Peyer's patch (tissue), 4 donors: ENCODE measurements at regions not wholly inside any gene's neighbourhood (a gene's known extent, or its start where the extent isn't known, plus 50 kb on each side); places are given as distances from the start of the nearest gene placed in this dataset.
A peak's percentile ranks its signal among the peaks of the same experiment; 100 is the strongest.

Experiments
- DNase-seq, 3 donors: peaks; one replicate each; pipeline ENCODE4 v3.0.0-alpha.2; 2017 to 2019
- H3K27ac ChIP-seq, 4 donors: fragments of 200-600 bp; sonication (generic); one replicate each; pipeline ENCODE4 v1.5.1; 2016 to 2019
- H3K27me3 ChIP-seq, 2 donors: fragments of 200-600 bp; sonication (generic); one replicate each; pipeline ENCODE4 v1.5.1; 2019
- H3K36me3 ChIP-seq, 3 donors: fragments of 200-600 bp; sonication (generic); one replicate each; pipeline ENCODE4 v1.5.1; 2016 to 2019
- H3K4me1 ChIP-seq, 4 donors: fragments of 200-600 bp; sonication (generic); one replicate each; pipeline ENCODE4 v1.5.1; 2016 to 2019
- H3K4me3 ChIP-seq, 4 donors: fragments of 200-600 bp; sonication (generic); 1 replicate in 3 of 4; 2 replicates in 1 of 4; pipeline ENCODE4 v1.5.1; 2016 to 2019; ENCODE audit warnings: mild to moderate bottlenecking in 1 of 4
- H3K9me3 ChIP-seq, 4 donors: fragments of 200-600 bp; sonication (generic); one replicate each; pipeline ENCODE4 v1.5.1; 2016 to 2019; ENCODE audit warnings: mild to moderate bottlenecking in 1 of 4
- CTCF ChIP-seq, 6 experiments: fragments of 450-650 bp in 4 of 6; fragments of 200-600 bp in 2 of 6; sonication (generic) in 1 of 6; IDR thresholded peaks; one replicate each; pipeline ENCODE4 v1.5.1; 2017 to 2019; ENCODE audit warnings: antibody characterized with exemption in 6 of 6, mild to moderate bottlenecking in 3 of 6, moderate library complexity in 1 of 6
- POLR2A ChIP-seq, 2 donors: fragments of 450-650 bp; IDR thresholded peaks; one replicate each; pipeline ENCODE4 v1.5.1; 2017; ENCODE audit warnings: antibody characterized with exemption in 2 of 2, mild to moderate bottlenecking in 2 of 2, moderate library complexity in 2 of 2

- Histone ChIP-seq H3K27ac (no peak overlapping the region), H3K36me3 (no peaks in the 10 kb centered on the region), H3K9me3 (peaks cover 0 to 3% (median 0%) of the 10 kb centered on the region in 4 donors), H3K4me1 (no peaks in the 10 kb centered on the region), H3K27me3 (no peaks in the 10 kb centered on the region), H3K4me3 (peak overlapping the region in 1 of 4 donors; percentile 30)
- DNase-seq = no peak
- TF ChIP-seq POLR2A (IDR thresholded peaks at IDR 0.05) (no peak), CTCF (IDR thresholded peaks at IDR 0.05) (no peak)
Observed at GRCh38 chr21:16536643-16537434, 807.1 kb downstream of the USP25 start.

GRCh38 chr21:16537501-16537900, 807.7 kb downstream of the USP25 start:
- DNase-seq = no peak
- no peak overlapping the region for H3K4me3 ChIP-seq
- no peak overlapping the region for H3K27ac ChIP-seq
- no peaks in the 10 kb centered on the region for H3K9me3 ChIP-seq
- H3K36me3 ChIP-seq = no peaks in the 10 kb centered on the region
- TF ChIP-seq POLR2A (IDR thresholded peaks at IDR 0.05) (no peak), CTCF (IDR thresholded peaks at IDR 0.05) (no peak)
- no peaks in the 10 kb centered on the region for H3K4me1 ChIP-seq
- no peaks in the 10 kb centered on the region for H3K27me3 ChIP-seq

GRCh38 chr21:16538405-16538804, 808.6 kb downstream of the USP25 start:
- no peak overlapping the region for H3K27ac ChIP-seq

GRCh38 chr21:16538936-16539440, 809.2 kb downstream of the USP25 start:
- Histone ChIP-seq H3K27ac (no peak overlapping the region), H3K4me3 (no peak overlapping the region), H3K27me3 (no peaks in the 10 kb centered on the region), H3K4me1 (no peaks in the 10 kb centered on the region), H3K9me3 (no peaks in the 10 kb centered on the region), H3K36me3 (no peaks in the 10 kb centered on the region)
- no peak for DNase-seq
- no peak for TF ChIP-seq CTCF (IDR thresholded peaks at IDR 0.05)
- no peak for TF ChIP-seq POLR2A (IDR thresholded peaks at IDR 0.05)

More at GRCh38 chr21:16538405-16538804, 808.6 kb downstream of the USP25 start:
- H3K4me3 ChIP-seq = no peak overlapping the region
- no peaks in the 10 kb centered on the region for H3K36me3 ChIP-seq
- no peaks in the 10 kb centered on the region for H3K9me3 ChIP-seq
- H3K27me3 ChIP-seq = no peaks in the 10 kb centered on the region
- no peak for DNase-seq
- no peaks in the 10 kb centered on the region for H3K4me1 ChIP-seq
- no peak for TF ChIP-seq CTCF (IDR thresholded peaks at IDR 0.05)
- no peak for TF ChIP-seq POLR2A (IDR thresholded peaks at IDR 0.05)

- DNase-seq = no peak
- Histone ChIP-seq H3K4me3 (no peak overlapping the region), H3K27ac (no peak overlapping the region), H3K27me3 (no peaks in the 10 kb centered on the region), H3K36me3 (no peaks in the 10 kb centered on the region), H3K9me3 (no peaks in the 10 kb centered on the region), H3K4me1 (no peaks in the 10 kb centered on the region)
- TF ChIP-seq CTCF (IDR thresholded peaks at IDR 0.05) (no peak), POLR2A (IDR thresholded peaks at IDR 0.05) (no peak)
Observed at GRCh38 chr21:16540966-16541727, 811.4 kb downstream of the USP25 start.
